ENCODE measurements at regions not wholly inside any gene's neighbourhood (a gene's known extent, or its start where the extent isn't known, plus 50 kb on each side); places are given as distances from the start of the nearest gene placed in this dataset.

DNA sequence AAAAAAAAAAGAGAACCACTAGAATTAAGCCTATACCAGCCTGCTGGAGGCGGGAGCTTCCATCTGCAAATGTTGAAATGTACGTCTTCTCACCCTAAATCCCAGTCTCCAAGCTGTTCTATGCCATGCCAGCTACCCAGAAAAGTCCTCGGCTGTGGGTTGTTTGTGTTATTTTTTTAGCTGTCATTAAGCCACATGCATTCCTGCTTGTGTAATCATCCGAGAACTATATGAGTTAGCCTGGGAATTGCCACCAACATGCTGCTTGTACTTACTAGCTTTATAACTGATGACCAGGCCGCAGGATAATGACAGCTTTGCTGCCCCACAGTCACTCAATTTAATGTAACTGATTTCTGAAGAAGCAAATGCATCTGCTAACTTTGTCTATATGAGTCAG lies 313.9 kb upstream of the SALL1 start:
- in situ Hi-C loops (cut with HindIII; ENCODE audit: extremely low pct_ligation_motif_present, low pct_unique_long_range_greater_than_20kb), result no loop called here
- Histone ChIP-seq H3K36me3 (replicated peaks in 1 of 2; ENCODE audit: control insufficient read depth in 1 of 2, insufficient read depth in 2 of 2, low read length in 2 of 2) (no peaks in the 10 kb centered on the region), H3K9me3 (ENCODE audit: low read length) (no peaks in the 10 kb centered on the region), H2AFZ (ENCODE audit: low read length) (no peak overlapping the region), H3K4me1 (ENCODE audit: insufficient read depth, low read length) (no peaks in the 10 kb centered on the region), H3K27me3 (ENCODE audit: control insufficient read depth in 1 of 2, insufficient read depth in 2 of 2, low read length in 2 of 2) (no peaks in the 10 kb centered on the region), H3K27ac (ENCODE audit: extremely low read length, insufficient read depth, low read length) (no peak overlapping the region), H3K9ac (ENCODE audit: insufficient read depth, low read depth, low read length) (no peak overlapping the region), H3K4me2 (ENCODE audit: low read depth, low read length) (no peak overlapping the region), H4K20me1 (ENCODE audit: insufficient read depth, low read length) (no peaks in the 10 kb centered on the region), H3K79me2 (ENCODE audit: insufficient read depth, low read length) (no peaks in the 10 kb centered on the region), H3K4me3 (replicated peaks in 1 of 3; ENCODE audit: insufficient read depth in 1 of 3, low read depth in 2 of 3, low read length in 3 of 3) (no peak overlapping the region)
- no TSS peak for BruUV-seq (replicated peaks)
- intact Hi-C loops (cut with micrococcal nuclease; ENCODE audit: unreplicated experiment), result no loop called here
- TF ChIP-seq ZNF674 (CRISPR knock-in tag; IDR thresholded peaks at IDR 0.05; ENCODE audit: low read depth) (no peak), GPN1 (CRISPR knock-in tag; IDR thresholded peaks at IDR 0.05; ENCODE audit: borderline replicate concordance) (no peak), ZNF883 (CRISPR knock-in tag; IDR thresholded peaks at IDR 0.05; ENCODE audit: not compliant biosample characterization) (no peak), ZNF577 (CRISPR knock-in tag; IDR thresholded peaks at IDR 0.05; ENCODE audit: borderline replicate concordance, low read depth) (no peak), ZSCAN29 (CRISPR knock-in tag; conservative IDR thresholded peaks at IDR 0.05) (no peak)
- TF ChIP-seq, protein P1, sequence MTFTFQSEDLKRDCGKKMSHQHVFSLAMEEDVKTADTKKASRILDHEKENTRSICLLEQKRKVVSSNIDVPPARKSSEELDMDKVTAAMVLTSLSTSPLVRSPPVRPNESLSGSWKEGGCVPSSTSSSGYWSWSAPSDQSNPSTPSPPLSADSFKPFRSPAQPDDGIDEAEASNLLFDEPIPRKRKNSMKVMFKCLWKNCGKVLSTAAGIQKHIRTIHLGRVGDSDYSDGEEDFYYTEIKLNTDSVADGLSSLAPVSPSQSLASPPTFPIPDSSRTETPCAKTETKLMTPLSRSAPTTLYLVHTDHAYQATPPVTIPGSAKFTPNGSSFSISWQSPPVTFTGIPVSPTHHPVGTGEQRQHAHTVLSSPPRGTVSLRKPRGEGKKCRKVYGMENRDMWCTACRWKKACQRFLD (CRISPR knock-in tag; IDR thresholded peaks at IDR 0.05; ENCODE audit: borderline replicate concordance), result no peak
- FAIRE-seq, result no peak
- no peak for DNase-seq (ENCODE audit: low spot score)
- ChIA-PET CTCF (ENCODE audit: low intra/inter-chr PET ratio, low total read pairs) (no interaction called here), POLR2A (no interaction called here)
- WGBS (ENCODE audit: low lambda C conversion rate), result 24% methylated on average over 5 of the region's 5 CpGs
- ATAC-seq, result no peak

DNA sequence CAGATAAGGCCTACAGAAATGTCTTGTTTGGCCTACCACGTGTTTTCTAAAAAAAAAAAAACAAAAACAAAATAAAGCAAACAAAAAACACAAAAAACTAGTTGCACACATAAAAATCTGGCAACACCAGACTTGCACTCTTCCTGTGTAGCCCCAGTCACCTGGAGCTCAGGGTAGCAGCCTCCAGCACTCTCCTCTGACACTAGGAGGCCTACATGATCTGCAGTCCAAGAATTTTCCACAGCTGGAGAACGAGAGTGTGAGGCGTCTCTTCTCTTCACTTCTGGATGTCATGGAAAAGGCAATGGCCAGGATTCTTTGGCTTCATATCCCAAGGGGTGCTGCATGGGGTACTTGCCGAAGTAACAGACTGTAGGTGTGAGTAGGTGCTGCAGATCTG lies 310.2 kb upstream of the SALL1 start:
- Histone ChIP-seq H3K4me2 (ENCODE audit: low read depth, low read length) (no peak overlapping the region), H3K27me3 (ENCODE audit: control insufficient read depth in 1 of 2, insufficient read depth in 2 of 2, low read length in 2 of 2) (no peaks in the 10 kb centered on the region; a peak in 1 of 5 replicates), H3K9me3 (ENCODE audit: low read length) (no peaks in the 10 kb centered on the region), H3K4me1 (ENCODE audit: insufficient read depth, low read length) (no peaks in the 10 kb centered on the region), H3K79me2 (ENCODE audit: insufficient read depth, low read length) (no peaks in the 10 kb centered on the region), H4K20me1 (ENCODE audit: insufficient read depth, low read length) (no peaks in the 10 kb centered on the region), H3K36me3 (replicated peaks in 1 of 2; ENCODE audit: control insufficient read depth in 1 of 2, insufficient read depth in 2 of 2, low read length in 2 of 2) (no peaks in the 10 kb centered on the region), H3K4me3 (replicated peaks in 1 of 3; ENCODE audit: insufficient read depth in 1 of 3, low read depth in 2 of 3, low read length in 3 of 3) (no peak overlapping the region), H3K27ac (ENCODE audit: extremely low read length, insufficient read depth, low read length) (no peak overlapping the region), H2AFZ (ENCODE audit: low read length) (no peak overlapping the region), H3K9ac (ENCODE audit: insufficient read depth, low read depth, low read length) (no peak overlapping the region)
- peak; percentile 28 for FAIRE-seq
- intact Hi-C loops (cut with micrococcal nuclease; ENCODE audit: unreplicated experiment), result no loop called here
- TF ChIP-seq, protein P2, sequence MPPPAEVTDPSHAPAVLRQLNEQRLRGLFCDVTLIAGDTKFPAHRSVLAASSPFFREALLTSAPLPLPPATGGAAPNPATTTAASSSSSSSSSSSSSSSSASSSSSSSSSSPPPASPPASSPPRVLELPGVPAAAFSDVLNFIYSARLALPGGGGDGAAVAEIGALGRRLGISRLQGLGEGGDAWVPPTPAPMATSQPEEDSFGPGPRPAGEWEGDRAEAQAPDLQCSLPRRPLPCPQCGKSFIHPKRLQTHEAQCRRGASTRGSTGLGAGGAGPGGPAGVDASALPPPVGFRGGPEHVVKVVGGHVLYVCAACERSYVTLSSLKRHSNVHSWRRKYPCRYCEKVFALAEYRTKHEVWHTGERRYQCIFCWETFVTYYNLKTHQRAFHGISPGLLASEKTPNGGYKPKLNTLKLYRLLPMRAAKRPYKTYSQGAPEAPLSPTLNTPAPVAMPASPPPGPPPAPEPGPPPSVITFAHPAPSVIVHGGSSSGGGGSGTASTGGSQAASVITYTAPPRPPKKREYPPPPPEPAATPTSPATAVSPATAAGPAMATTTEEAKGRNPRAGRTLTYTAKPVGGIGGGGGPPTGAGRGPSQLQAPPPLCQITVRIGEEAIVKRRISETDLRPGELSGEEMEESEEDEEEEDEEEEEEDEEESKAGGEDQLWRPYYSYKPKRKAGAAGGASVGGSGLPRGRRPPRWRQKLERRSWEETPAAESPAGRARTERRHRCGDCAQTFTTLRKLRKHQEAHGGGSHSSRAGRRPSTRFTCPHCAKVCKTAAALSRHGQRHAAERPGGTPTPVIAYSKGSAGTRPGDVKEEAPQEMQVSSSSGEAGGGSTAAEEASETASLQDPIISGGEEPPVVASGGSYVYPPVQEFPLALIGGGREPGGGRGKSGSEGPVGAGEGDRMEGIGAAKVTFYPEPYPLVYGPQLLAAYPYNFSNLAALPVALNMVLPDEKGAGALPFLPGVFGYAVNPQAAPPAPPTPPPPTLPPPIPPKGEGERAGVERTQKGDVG (CRISPR knock-in tag; IDR thresholded peaks at IDR 0.05; ENCODE audit: borderline replicate concordance), result no peak
- TF ChIP-seq STAG1 (CRISPR knock-in tag; IDR thresholded peaks at IDR 0.05), result peak; percentile 37
- in situ Hi-C loops (cut with HindIII; ENCODE audit: extremely low pct_ligation_motif_present, low pct_unique_long_range_greater_than_20kb), result no loop called here
- ChIA-PET POLR2A (no interaction called here), CTCF (ENCODE audit: low intra/inter-chr PET ratio, low total read pairs) (no interaction called here)
- WGBS (ENCODE audit: low lambda C conversion rate), result 22% methylated on average over 4 of the region's 4 CpGs
- peak; percentile 73 for ATAC-seq
- BruUV-seq (replicated peaks), result no TSS peak
- DNase-seq (ENCODE audit: low spot score), result no peak
